GM12878 (cell line): ENCODE measurements at regions not wholly inside any gene's neighbourhood (a gene's known extent, or its start where the extent isn't known, plus 50 kb on each side); places are given as distances from the start of the nearest gene placed in this dataset.

Experiments used
- ATAC-seq: fragments of 200-7000 bp; cut with Tn5 transposase; 3 replicates; pipeline ENCODE4 v1.9.1; 2020; ENCODE audit warnings: mild to moderate bottlenecking, moderate library complexity
- BruUV-seq: library from RNA; stranded (reverse); fragments of 400-500 nt; replicated peaks from 2 replicates; lab custom pipeline; 2021; lab: Mats Ljungman, UMichigan
- CTCF ChIA-PET: fragments of 300-600 bp; sonication (Branson Sonifier 250); formaldehyde crosslinking; extraction: SDS; loops from one replicate; lab custom pipeline; 2021; ENCODE audit warnings: inconsistent platforms; lab: Yijun Ruan, JAX
- POLR2A ChIA-PET: fragments of 350-600 bp; formaldehyde crosslinking; extraction: SDS; loops from one replicate; lab custom pipeline; 2021; ENCODE audit warnings: inconsistent platforms; lab: Charles Lee
- RAD21 ChIA-PET: fragments of 300-600 bp; sonication (Branson Sonifier 250); formaldehyde crosslinking; loops from one replicate; lab custom pipeline; 2023; ENCODE audit warnings: antibody characterized with exemption; ENCODE audit not compliant: unreplicated experiment; lab: Charles Lee
- SMC1A ChIA-PET: fragments of 300-600 bp; sonication (Branson Sonifier 250); formaldehyde crosslinking; loops from one replicate; lab custom pipeline; 2023; ENCODE audit not compliant: unreplicated experiment, uncharacterized antibody; lab: Charles Lee
- DNase-seq: peaks from one replicate; pipeline ENCODE4 v3.0.0-alpha.2; 2011; ENCODE audit warnings: low read depth, low spot score
- FAIRE-seq: peaks from 3 replicates; lab custom pipeline; 2011; peaks lifted over from hg19 to GRCh38; lab: Jason Lieb, UNC
- H2AFZ ChIP-seq: 2 replicates; pipeline ENCODE4 v1.6.0; 2011; ENCODE audit warnings: low read depth, low read length, control low read depth; ENCODE audit not compliant: control insufficient read depth
- H3K27ac ChIP-seq: 2 replicates; pipeline ENCODE4 v1.5.1; 2011; ENCODE audit warnings: control low read depth; ENCODE audit not compliant: control insufficient read depth, insufficient read depth
- H3K27me3 ChIP-seq, 2 experiments: replicated peaks in 1 of 2; 2 replicates each; pipeline versions ENCODE4 v1.6.0 to v1.6.1; 2011; ENCODE audit warnings: low read length in 1 of 2; ENCODE audit not compliant: control insufficient read depth in 2 of 2, insufficient read depth in 2 of 2
- H3K36me3 ChIP-seq, 2 experiments: 2 replicates each; pipeline ENCODE4 v1.5.1; 2011; ENCODE audit warnings: low read length in 1 of 2; ENCODE audit not compliant: control insufficient read depth in 2 of 2, insufficient read depth in 2 of 2
- H3K4me1 ChIP-seq: 2 replicates; pipeline ENCODE4 v1.6.1; 2011; ENCODE audit warnings: mild to moderate bottlenecking, low read length, moderate library complexity, mixed read lengths; ENCODE audit not compliant: control insufficient read depth, insufficient read depth
- H3K4me2 ChIP-seq: 2 replicates; pipeline ENCODE4 v1.6.0; 2011; ENCODE audit warnings: control low read depth; ENCODE audit not compliant: control insufficient read depth, insufficient read depth
- H3K4me3 ChIP-seq: fragments of 200-600 bp; sonication (generic); 2 replicates; pipeline ENCODE4 v1.5.1; 2016
- H3K79me2 ChIP-seq: 2 replicates; pipeline ENCODE4 v1.6.0; 2011; ENCODE audit warnings: low read length; ENCODE audit not compliant: control insufficient read depth, insufficient read depth
- H3K9ac ChIP-seq: 2 replicates; pipeline ENCODE4 v1.8.0; 2011; ENCODE audit warnings: low read length, control low read depth, mixed read lengths; ENCODE audit not compliant: control insufficient read depth, insufficient read depth
- H3K9me3 ChIP-seq: replicated peaks from 3 replicates; pipeline ENCODE4 v1.5.1; 2011; ENCODE audit warnings: mild to moderate bottlenecking, low read length; ENCODE audit not compliant: control insufficient read depth, insufficient read depth
- H4K20me1 ChIP-seq: 2 replicates; pipeline ENCODE4 v1.6.0; 2011; ENCODE audit not compliant: control insufficient read depth, insufficient read depth
- CEBPB ChIP-seq, 2 experiments: fragments of 150-350 bp in 1 of 2; IDR thresholded peaks; 2 replicates each; pipeline ENCODE4 v1.6.1; 2012 to 2014; ENCODE audit warnings: low read depth in 2 of 2, low read length in 2 of 2, borderline replicate concordance in 1 of 2, inconsistent platforms in 1 of 2
- ETV6 ChIP-seq, 2 experiments: fragments of 450-650 bp in 1 of 2; IDR thresholded peaks in 1 of 2; conservative IDR thresholded peaks in 1 of 2; 2 replicates each; pipeline ENCODE4 v1.6.1; 2014; ENCODE audit warnings: antibody characterized with exemption in 1 of 2, borderline replicate concordance in 1 of 2, low read depth in 1 of 2, mild to moderate bottlenecking in 1 of 2, moderate library complexity in 1 of 2
- HDGF ChIP-seq: fragments of 450-650 bp; IDR thresholded peaks from 2 replicates; pipeline ENCODE4 v1.6.1; 2016; ENCODE audit warnings: antibody characterized with exemption
- MEF2B ChIP-seq: fragments of 450-650 bp; IDR thresholded peaks from 2 replicates; pipeline ENCODE4 v1.6.1; 2018; ENCODE audit warnings: mild to moderate bottlenecking, moderate library complexity; ENCODE audit not compliant: partially characterized antibody, poor library complexity, severe bottlenecking
- NFYB ChIP-seq: IDR thresholded peaks from 2 replicates; pipeline ENCODE4 v1.6.1; 2011; ENCODE audit warnings: low read depth, mild to moderate bottlenecking, low read length, improper control_type of control experiment, moderate library complexity; ENCODE audit not compliant: insufficient read depth
- NR2C2 ChIP-seq: IDR thresholded peaks from 2 replicates; pipeline ENCODE4 v1.6.1; 2011; ENCODE audit warnings: borderline replicate concordance, low read depth; ENCODE audit not compliant: control insufficient read depth, insufficient read length
- POU2F2 ChIP-seq: IDR thresholded peaks from 3 replicates; pipeline ENCODE4 v1.6.1; 2011; ENCODE audit warnings: low read depth, mild to moderate bottlenecking, low read length, borderline replicate concordance
- SIN3A ChIP-seq: IDR thresholded peaks from 2 replicates; pipeline ENCODE4 v1.6.1; 2012; ENCODE audit warnings: low read depth, low read length, improper control_type of control experiment
- SIX5 ChIP-seq: IDR thresholded peaks from 2 replicates; pipeline ENCODE4 v1.6.1; 2011; ENCODE audit warnings: mild to moderate bottlenecking, low read depth, low read length, moderate library complexity; ENCODE audit not compliant: severe bottlenecking
- SUPT20H ChIP-seq: IDR thresholded peaks from 2 replicates; pipeline ENCODE4 v1.6.1; 2011; ENCODE audit warnings: low read depth, mild to moderate bottlenecking, low read length, moderate library complexity, borderline replicate concordance; ENCODE audit not compliant: control insufficient read depth
- TBL1XR1 ChIP-seq: IDR thresholded peaks from 2 replicates; pipeline ENCODE4 v1.6.1; 2012; ENCODE audit warnings: low read depth, low read length, improper control_type of control experiment
- TCF3 ChIP-seq: IDR thresholded peaks from 2 replicates; pipeline ENCODE4 v1.6.1; 2012; ENCODE audit warnings: low read depth, mild to moderate bottlenecking, low read length, borderline replicate concordance; ENCODE audit not compliant: insufficient read depth
- WGBS: methylation state at CpG from one replicate; pipeline ENCODE4 v1.1.6; 2016; ENCODE audit warnings: low lambda C conversion rate; ENCODE audit not compliant: insufficient replicate concordance, insufficient coverage; ENCODE audit errors: missing lambda C conversion rate; 5-methylcytosine and 5-hydroxymethylcytosine counted together
- in situ Hi-C: fragments of 300-500 bp; cut with MboI; formaldehyde crosslinking; loops from 9 replicates; pipeline ENCODE4 v1.14.3; 2018; ENCODE audit warnings: mixed read lengths
- intact Hi-C: fragments of 100-400 bp; cut with micrococcal nuclease; formaldehyde crosslinking; loops from one replicate; pipeline ENCODE4 v1.14.2; 2022; ENCODE audit not compliant: unreplicated experiment

DNA sequence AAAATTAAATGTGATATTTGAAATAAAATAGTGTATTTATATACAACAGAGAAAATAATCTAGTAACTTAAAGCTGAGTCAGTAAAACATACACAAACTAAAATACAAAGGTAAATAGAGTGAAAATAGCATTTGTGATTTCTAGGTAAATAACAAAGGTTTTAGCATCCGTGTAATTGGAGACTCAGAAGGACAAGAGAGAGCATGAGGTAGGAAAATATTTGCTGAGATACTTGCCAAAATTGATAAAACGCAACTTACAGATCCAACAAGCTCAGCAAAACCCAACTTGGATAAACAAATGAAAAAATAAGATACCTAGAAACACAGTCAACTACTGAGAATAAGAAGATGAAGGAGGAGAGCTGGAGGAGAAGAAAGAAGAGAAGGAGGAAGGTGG, 634.7 kb upstream of the CCDC179 start:
- H3K79me2 ChIP-seq: no peaks in the 10 kb centered on the region
- H3K4me1 ChIP-seq: no peaks in the 10 kb centered on the region
- ChIA-PET POLR2A (no interaction called here), CTCF (no interaction called here), RAD21 (no interaction called here), SMC1A (interaction anchor here (0.7 kb wide), 1 partner anchor 209 kb away, joined by 3 read pairs; no protein-coding TSS in a partner anchor)
- H4K20me1 ChIP-seq: no peaks in the 10 kb centered on the region
- DNase-seq (no peak), ATAC-seq (no peak), FAIRE-seq (no peak)
- H3K27ac ChIP-seq: no peak overlapping the region
- BruUV-seq: no TSS peak
- H2AFZ ChIP-seq: no peak overlapping the region
- 0% methylated on average over 2 of the region's 2 CpGs for WGBS
- in situ Hi-C loops: no loop called here
- H3K9ac ChIP-seq: no peak overlapping the region
- no peaks in the 10 kb centered on the region for H3K9me3 ChIP-seq
- no peak overlapping the region for H3K4me3 ChIP-seq
- H3K27me3 ChIP-seq: no peaks in the 10 kb centered on the region
- intact Hi-C loops: no loop called here
- H3K4me2 ChIP-seq: no peak overlapping the region
- no peak for TF ChIP-seq ETV6 (conservative IDR thresholded peaks at IDR 0.05 in 1 of 2, IDR thresholded peaks at IDR 0.05 in 1 of 2; ENCODE audit: borderline replicate concordance in 1 of 2, low read depth in 1 of 2)
- no peak for TF ChIP-seq NR2C2
- TF ChIP-seq POU2F2: no peak
- TF ChIP-seq SIX5: no peak
- TF ChIP-seq MEF2B: no peak
- no peaks in the 10 kb centered on the region for H3K36me3 ChIP-seq

DNA sequence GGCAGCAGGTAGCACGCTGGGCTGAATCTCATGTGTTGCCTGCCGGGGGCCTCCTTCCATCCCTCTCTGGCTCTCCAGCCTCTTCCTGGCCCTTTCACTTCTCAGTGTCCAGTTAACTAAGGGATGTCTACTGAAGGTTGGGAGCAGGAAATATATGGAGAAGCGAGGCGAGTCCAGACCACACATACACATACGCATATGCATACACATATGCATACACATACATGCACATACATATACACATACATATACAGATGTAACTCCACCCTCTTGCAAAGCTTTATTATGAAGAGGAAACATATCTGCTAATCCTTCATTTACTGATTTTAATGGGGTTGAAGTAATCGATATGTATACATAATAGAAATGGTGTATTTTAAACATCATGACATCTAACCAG, 636.1 kb upstream of the CCDC179 start:
- POLR2A ChIA-PET: no interaction called here
- DNase-seq (no peak), FAIRE-seq (no peak), ATAC-seq (no peak)
- in situ Hi-C loops: no loop called here
- Histone ChIP-seq H3K27ac (no peak overlapping the region), H3K4me2 (no peak overlapping the region), H3K79me2 (no peaks in the 10 kb centered on the region), H3K9me3 (no peaks in the 10 kb centered on the region), H2AFZ (no peak overlapping the region), H3K4me3 (no peak overlapping the region), H3K4me1 (no peaks in the 10 kb centered on the region), H3K9ac (no peak overlapping the region), H3K27me3 (no peaks in the 10 kb centered on the region), H4K20me1 (no peaks in the 10 kb centered on the region), H3K36me3 (no peaks in the 10 kb centered on the region)
- CTCF ChIA-PET: no interaction called here
- SMC1A ChIA-PET: no interaction called here
- TF ChIP-seq SUPT20H (no peak), CEBPB (IDR thresholded peaks at IDR 0.05; ENCODE audit: borderline replicate concordance in 1 of 2, low read depth in 2 of 2, low read length in 2 of 2) (no peak), SIX5 (no peak), NR2C2 (no peak), HDGF (no peak), NFYB (no peak), TBL1XR1 (no peak), SIN3A (no peak), TCF3 (no peak)
- intact Hi-C loops: no loop called here
- RAD21 ChIA-PET: no interaction called here
- no TSS peak for BruUV-seq
- 26% methylated on average over 6 of the region's 6 CpGs for WGBS
